GM23338 (cell line): ENCODE measurements at regions not wholly inside any gene's neighbourhood (a gene's known extent, or its start where the extent isn't known, plus 50 kb on each side); places are given as distances from the start of the nearest gene placed in this dataset.

Experiments
- ATAC-seq: fragments of 200-7000 bp; cut with Tn5 transposase; 3 replicates; pipeline ENCODE4 v1.9.1; 2020
- DNase-seq: peaks from one replicate; pipeline ENCODE4 v3.0.0-alpha.2; 2015; ENCODE audit warnings: low spot score
- H2AFZ ChIP-seq: fragments of 200-600 bp; sonication (generic); 2 replicates; pipeline ENCODE4 v1.8.0; 2016; ENCODE audit warnings: antibody characterized with exemption, mild to moderate bottlenecking, moderate library complexity
- H3F3A ChIP-seq: fragments of 200-600 bp; sonication (generic); replicated peaks from 2 replicates; pipeline ENCODE4 v1.8.0; 2017; ENCODE audit warnings: antibody characterized with exemption, mixed run types, low read depth
- H3K27ac ChIP-seq: fragments of 200-600 bp; sonication (generic); 2 replicates; pipeline ENCODE4 v1.6.1; 2016; ENCODE audit warnings: low read depth
- H3K27me3 ChIP-seq: fragments of 200-600 bp; sonication (generic); 2 replicates; pipeline ENCODE4 v1.8.0; 2016; ENCODE audit warnings: mild to moderate bottlenecking, mixed run types, moderate library complexity; ENCODE audit not compliant: insufficient read depth
- H3K36me3 ChIP-seq: fragments of 200-600 bp; sonication (generic); 2 replicates; pipeline ENCODE4 v1.8.0; 2016; ENCODE audit warnings: mild to moderate bottlenecking; ENCODE audit not compliant: insufficient read depth
- H3K4me1 ChIP-seq: fragments of 200-600 bp; sonication (generic); 2 replicates; pipeline ENCODE4 v1.8.0; 2016; ENCODE audit warnings: mild to moderate bottlenecking, moderate library complexity; ENCODE audit not compliant: insufficient read depth
- H3K4me2 ChIP-seq: fragments of 200-600 bp; sonication (generic); 2 replicates; pipeline ENCODE4 v1.7.1; 2017; ENCODE audit warnings: mixed run types
- H3K4me3 ChIP-seq: fragments of 200-600 bp; sonication (generic); 2 replicates; pipeline ENCODE4 v1.6.1; 2016; ENCODE audit warnings: mixed run types
- H3K79me2 ChIP-seq: fragments of 200-600 bp; sonication (generic); replicated peaks from 2 replicates; pipeline ENCODE4 v1.8.0; 2017; ENCODE audit warnings: mild to moderate bottlenecking; ENCODE audit not compliant: insufficient read depth
- H3K9me2 ChIP-seq: fragments of 200-600 bp; sonication (generic); 2 replicates; pipeline ENCODE4 v1.8.0; 2017; ENCODE audit not compliant: insufficient read depth
- H4K20me1 ChIP-seq: fragments of 200-600 bp; sonication (generic); replicated peaks from 2 replicates; pipeline ENCODE4 v1.8.0; 2017; ENCODE audit warnings: mild to moderate bottlenecking; ENCODE audit not compliant: insufficient read depth
- H3K27ac Mint-ChIP-seq: 2 replicates; pipeline ENCODE4 v1.8.0; 2020; ENCODE audit warnings: inconsistent platforms, mild to moderate bottlenecking, moderate library complexity, mixed read lengths
- H3K27me3 Mint-ChIP-seq: 3 replicates; pipeline ENCODE4 v1.8.0; 2022; ENCODE audit warnings: low read depth, mild to moderate bottlenecking, moderate library complexity, mixed read lengths, inconsistent platforms; ENCODE audit not compliant: insufficient read depth, poor library complexity
- H3K36me3 Mint-ChIP-seq: 3 replicates; pipeline ENCODE4 v1.8.0; 2021; ENCODE audit warnings: low read depth, mild to moderate bottlenecking, inconsistent platforms, moderate library complexity, mixed read lengths
- H3K4me1 Mint-ChIP-seq: 3 replicates; pipeline ENCODE4 v1.8.0; 2020; ENCODE audit warnings: mild to moderate bottlenecking, inconsistent platforms, mixed read lengths
- H3K4me3 Mint-ChIP-seq: 3 replicates; pipeline ENCODE4 v1.8.0; 2021; ENCODE audit warnings: moderate library complexity, mild to moderate bottlenecking, inconsistent platforms, mixed read lengths
- H3K9me3 Mint-ChIP-seq: 3 replicates; pipeline ENCODE4 v1.8.0; 2020; ENCODE audit warnings: moderate library complexity, mild to moderate bottlenecking, inconsistent platforms, mixed read lengths
- EZH2 ChIP-seq: fragments of 200-600 bp; sonication (generic); IDR thresholded peaks from one replicate; pipeline ENCODE4 v1.8.0; 2017; ENCODE audit warnings: antibody characterized with exemption, mild to moderate bottlenecking, low read depth; ENCODE audit not compliant: unreplicated experiment
- POLR2AphosphoS5 ChIP-seq: IDR thresholded peaks from 2 replicates; pipeline ENCODE4 v1.6.1; 2016; ENCODE audit warnings: antibody characterized with exemption, low read depth
- STAT1 ChIP-seq: IDR thresholded peaks from one replicate; pipeline ENCODE4 v1.6.1; 2016; ENCODE audit warnings: antibody characterized with exemption; ENCODE audit not compliant: unreplicated experiment
- TF ChIP-seq, protein P1 (sequence below): IDR thresholded peaks from one replicate; pipeline ENCODE4 v1.6.1; 2018; ENCODE audit warnings: antibody characterized with exemption; ENCODE audit not compliant: unreplicated experiment
- TF ChIP-seq, protein P2 (sequence below): fragments of 250-450 bp; sonication (Bioruptor Pico); IDR thresholded peaks from 2 replicates; pipeline ENCODE4 v1.5.0; 2020; ENCODE audit warnings: mild to moderate bottlenecking, moderate library complexity

DNA sequence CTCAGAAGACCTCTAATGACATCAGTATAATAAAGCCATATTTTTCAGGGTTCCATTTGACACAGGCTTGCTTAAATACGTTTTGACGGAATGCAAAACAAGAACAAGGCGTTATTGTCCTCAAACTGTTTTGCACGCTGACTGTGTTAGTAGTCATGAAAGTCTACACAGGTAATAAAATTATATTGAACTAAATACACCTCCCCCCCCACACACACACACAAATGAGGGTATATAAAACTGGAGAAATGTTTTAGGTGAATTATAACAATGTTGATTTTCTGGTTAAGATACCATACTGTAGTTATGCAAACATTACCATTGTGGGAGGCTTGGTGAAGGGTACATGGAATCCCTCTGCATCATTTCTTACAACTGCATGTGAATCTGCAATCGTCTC lies 257.1 kb upstream of the ARRDC4 start (continued):
- TF ChIP-seq, protein P1, sequence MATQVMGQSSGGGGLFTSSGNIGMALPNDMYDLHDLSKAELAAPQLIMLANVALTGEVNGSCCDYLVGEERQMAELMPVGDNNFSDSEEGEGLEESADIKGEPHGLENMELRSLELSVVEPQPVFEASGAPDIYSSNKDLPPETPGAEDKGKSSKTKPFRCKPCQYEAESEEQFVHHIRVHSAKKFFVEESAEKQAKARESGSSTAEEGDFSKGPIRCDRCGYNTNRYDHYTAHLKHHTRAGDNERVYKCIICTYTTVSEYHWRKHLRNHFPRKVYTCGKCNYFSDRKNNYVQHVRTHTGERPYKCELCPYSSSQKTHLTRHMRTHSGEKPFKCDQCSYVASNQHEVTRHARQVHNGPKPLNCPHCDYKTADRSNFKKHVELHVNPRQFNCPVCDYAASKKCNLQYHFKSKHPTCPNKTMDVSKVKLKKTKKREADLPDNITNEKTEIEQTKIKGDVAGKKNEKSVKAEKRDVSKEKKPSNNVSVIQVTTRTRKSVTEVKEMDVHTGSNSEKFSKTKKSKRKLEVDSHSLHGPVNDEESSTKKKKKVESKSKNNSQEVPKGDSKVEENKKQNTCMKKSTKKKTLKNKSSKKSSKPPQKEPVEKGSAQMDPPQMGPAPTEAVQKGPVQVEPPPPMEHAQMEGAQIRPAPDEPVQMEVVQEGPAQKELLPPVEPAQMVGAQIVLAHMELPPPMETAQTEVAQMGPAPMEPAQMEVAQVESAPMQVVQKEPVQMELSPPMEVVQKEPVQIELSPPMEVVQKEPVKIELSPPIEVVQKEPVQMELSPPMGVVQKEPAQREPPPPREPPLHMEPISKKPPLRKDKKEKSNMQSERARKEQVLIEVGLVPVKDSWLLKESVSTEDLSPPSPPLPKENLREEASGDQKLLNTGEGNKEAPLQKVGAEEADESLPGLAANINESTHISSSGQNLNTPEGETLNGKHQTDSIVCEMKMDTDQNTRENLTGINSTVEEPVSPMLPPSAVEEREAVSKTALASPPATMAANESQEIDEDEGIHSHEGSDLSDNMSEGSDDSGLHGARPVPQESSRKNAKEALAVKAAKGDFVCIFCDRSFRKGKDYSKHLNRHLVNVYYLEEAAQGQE = no peak

DNA sequence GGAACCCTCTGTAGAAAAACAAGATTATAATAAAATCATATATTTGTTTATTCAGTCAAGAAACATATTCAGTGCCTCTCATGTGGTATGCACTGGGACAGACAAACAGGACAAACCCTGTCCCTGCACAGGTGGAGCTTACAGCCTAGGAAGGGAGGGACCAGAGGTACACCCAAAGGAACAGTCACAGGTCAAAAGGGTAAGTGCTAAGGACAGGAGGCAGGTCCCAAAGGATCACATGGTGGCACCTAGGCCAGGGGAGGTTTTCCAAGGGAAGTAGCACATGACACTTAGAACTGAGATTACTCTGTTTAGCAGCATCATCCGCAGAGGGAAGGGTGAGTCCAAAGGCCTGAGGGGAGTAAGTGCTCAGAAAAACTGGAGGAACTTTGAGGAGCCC lies 254.4 kb upstream of the ARRDC4 start:
- H3K36me3 Mint-ChIP-seq = no peaks in the 10 kb centered on the region
- peaks cover 1% of the 10 kb centered on the region for H3K27me3 Mint-ChIP-seq
- no peak overlapping the region for H3K4me2 ChIP-seq
- DNase-seq = no peak
- H3K4me3 Mint-ChIP-seq = no peak overlapping the region
- H3K4me1 ChIP-seq = no peaks in the 10 kb centered on the region
- no peaks in the 10 kb centered on the region for H3K4me1 Mint-ChIP-seq
- H3K4me3 ChIP-seq = no peak overlapping the region
- no peaks in the 10 kb centered on the region for H3K27me3 ChIP-seq
- no peak for TF ChIP-seq POLR2AphosphoS5
- TF ChIP-seq EZH2 = no peak
- TF ChIP-seq, protein P2, sequence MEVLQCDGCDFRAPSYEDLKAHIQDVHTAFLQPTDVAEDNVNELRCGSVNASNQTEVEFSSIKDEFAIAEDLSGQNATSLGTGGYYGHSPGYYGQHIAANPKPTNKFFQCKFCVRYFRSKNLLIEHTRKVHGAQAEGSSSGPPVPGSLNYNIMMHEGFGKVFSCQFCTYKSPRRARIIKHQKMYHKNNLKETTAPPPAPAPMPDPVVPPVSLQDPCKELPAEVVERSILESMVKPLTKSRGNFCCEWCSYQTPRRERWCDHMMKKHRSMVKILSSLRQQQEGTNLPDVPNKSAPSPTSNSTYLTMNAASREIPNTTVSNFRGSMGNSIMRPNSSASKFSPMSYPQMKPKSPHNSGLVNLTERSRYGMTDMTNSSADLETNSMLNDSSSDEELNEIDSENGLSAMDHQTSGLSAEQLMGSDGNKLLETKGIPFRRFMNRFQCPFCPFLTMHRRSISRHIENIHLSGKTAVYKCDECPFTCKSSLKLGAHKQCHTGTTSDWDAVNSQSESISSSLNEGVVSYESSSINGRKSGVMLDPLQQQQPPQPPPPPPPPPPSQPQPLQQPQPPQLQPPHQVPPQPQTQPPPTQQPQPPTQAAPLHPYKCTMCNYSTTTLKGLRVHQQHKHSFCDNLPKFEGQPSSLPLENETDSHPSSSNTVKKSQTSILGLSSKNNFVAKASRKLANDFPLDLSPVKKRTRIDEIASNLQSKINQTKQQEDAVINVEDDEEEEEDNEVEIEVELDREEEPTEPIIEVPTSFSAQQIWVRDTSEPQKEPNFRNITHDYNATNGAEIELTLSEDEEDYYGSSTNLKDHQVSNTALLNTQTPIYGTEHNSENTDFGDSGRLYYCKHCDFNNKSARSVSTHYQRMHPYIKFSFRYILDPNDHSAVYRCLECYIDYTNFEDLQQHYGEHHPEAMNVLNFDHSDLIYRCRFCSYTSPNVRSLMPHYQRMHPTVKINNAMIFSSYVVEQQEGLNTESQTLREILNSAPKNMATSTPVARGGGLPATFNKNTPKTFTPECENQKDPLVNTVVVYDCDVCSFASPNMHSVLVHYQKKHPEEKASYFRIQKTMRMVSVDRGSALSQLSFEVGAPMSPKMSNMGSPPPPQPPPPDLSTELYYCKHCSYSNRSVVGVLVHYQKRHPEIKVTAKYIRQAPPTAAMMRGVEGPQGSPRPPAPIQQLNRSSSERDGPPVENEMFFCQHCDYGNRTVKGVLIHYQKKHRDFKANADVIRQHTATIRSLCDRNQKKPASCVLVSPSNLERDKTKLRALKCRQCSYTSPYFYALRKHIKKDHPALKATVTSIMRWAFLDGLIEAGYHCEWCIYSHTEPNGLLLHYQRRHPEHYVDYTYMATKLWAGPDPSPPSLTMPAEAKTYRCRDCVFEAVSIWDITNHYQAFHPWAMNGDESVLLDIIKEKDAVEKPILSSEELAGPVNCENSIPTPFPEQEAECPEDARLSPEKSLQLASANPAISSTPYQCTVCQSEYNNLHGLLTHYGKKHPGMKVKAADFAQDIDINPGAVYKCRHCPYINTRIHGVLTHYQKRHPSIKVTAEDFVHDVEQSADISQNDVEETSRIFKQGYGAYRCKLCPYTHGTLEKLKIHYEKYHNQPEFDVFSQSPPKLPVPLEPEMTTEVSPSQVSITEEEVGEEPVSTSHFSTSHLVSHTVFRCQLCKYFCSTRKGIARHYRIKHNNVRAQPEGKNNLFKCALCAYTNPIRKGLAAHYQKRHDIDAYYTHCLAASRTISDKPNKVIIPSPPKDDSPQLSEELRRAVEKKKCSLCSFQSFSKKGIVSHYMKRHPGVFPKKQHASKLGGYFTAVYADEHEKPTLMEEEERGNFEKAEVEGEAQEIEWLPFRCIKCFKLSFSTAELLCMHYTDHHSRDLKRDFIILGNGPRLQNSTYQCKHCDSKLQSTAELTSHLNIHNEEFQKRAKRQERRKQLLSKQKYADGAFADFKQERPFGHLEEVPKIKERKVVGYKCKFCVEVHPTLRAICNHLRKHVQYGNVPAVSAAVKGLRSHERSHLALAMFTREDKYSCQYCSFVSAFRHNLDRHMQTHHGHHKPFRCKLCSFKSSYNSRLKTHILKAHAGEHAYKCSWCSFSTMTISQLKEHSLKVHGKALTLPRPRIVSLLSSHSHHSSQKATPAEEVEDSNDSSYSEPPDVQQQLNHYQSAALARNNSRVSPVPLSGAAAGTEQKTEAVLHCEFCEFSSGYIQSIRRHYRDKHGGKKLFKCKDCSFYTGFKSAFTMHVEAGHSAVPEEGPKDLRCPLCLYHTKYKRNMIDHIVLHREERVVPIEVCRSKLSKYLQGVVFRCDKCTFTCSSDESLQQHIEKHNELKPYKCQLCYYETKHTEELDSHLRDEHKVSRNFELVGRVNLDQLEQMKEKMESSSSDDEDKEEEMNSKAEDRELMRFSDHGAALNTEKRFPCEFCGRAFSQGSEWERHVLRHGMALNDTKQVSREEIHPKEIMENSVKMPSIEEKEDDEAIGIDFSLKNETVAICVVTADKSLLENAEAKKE (CRISPR knock-in tag) = no peak
- TF ChIP-seq STAT1 = no peak
- H3K36me3 ChIP-seq = no peaks in the 10 kb centered on the region
- H2AFZ ChIP-seq = no peak overlapping the region
- H3F3A ChIP-seq = no peaks in the 10 kb centered on the region
- no peak for ATAC-seq
- no peaks in the 10 kb centered on the region for H3K9me2 ChIP-seq
- no peak overlapping the region for H3K27ac Mint-ChIP-seq
- no peak overlapping the region for H3K27ac ChIP-seq
- no peaks in the 10 kb centered on the region for H3K9me3 Mint-ChIP-seq
- H4K20me1 ChIP-seq = no peaks in the 10 kb centered on the region
- no peaks in the 10 kb centered on the region for H3K79me2 ChIP-seq
